ENCODE measurements at regions not wholly inside any gene's neighbourhood (a gene's known extent, or its start where the extent isn't known, plus 50 kb on each side); places are given as distances from the start of the nearest gene placed in this dataset.
"Not testable (repeated sequence)": the region's sequence is repeated elsewhere in the genome, so short reads cannot be mapped to it uniquely, and the experiment has no call there.

DNA sequence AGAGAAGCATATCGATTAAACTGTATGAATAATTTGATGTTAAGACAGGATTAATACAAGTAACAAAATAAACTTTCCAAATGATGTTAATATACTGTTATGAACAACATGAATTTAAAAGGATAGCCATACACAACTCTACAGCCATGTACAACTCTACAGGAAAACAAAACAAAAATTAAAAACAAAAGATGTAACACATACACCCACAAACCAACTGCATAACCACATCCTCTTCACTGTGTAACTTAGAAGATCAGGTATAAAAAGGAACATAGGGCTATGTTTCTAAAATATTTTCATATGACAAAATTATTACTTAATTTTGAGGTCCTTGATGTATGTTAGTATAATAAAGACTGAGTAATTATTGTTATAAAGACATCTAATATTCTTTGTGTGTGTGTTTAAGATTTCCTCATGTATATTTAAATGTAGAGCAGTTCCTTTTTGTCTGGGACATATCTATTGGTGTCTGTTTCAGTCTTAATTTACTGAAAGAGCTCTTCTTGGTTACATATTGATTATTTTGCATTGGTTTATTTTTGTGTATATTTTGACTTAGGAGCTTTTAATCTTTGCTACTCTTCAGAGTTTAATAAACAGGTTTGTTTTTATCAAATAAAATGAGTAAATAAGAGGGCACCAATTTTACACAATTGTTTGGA is 966.8 kb upstream of the CTNND2 start:
- ATAC-seq (peak; percentile 39), DNase-seq (peak; percentile 23)
- Mint-ChIP-seq H3K4me3 (no peak overlapping the region), H3K9me3 (ENCODE audit: insufficient read depth) (peaks cover 20% of the 10 kb centered on the region), H3K36me3 (ENCODE audit: low read depth) (no peaks in the 10 kb centered on the region), H3K27ac (peak overlapping the region; percentile 49), H3K4me1 (ENCODE audit: low read depth) (peaks cover 10% of the 10 kb centered on the region), H3K27me3 (ENCODE audit: low read depth) (no peaks in the 10 kb centered on the region)
- ChIA-PET CTCF (no interaction called here), POLR2A (no interaction called here)

DNA sequence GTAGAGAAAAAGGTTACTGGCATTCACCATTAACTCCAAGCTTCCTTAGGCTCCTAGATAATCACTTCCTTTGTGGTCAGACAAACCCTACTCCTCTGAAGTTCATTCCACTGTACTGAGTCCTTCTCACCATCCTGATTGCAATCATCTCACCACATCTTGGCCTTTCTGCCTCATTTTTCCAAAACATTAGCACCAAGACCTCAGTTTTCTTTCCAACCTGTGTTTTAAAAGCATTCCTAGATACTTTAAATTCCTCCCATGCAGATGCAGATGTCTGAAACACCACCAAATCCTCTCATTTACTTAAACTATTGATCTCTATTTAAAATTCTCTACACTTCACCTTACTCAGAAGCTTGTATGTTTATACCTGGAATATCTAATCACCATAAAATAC is 961.3 kb upstream of the CTNND2 start:
- ChIA-PET CTCF (no interaction called here), POLR2A (no interaction called here)
- DNase-seq = no peak
- H3K36me3 Mint-ChIP-seq (ENCODE audit: low read depth) = no peaks in the 10 kb centered on the region
- ATAC-seq = no peak
- no peak overlapping the region for H3K27ac Mint-ChIP-seq
- peaks cover 2% of the 10 kb centered on the region for H3K4me1 Mint-ChIP-seq (ENCODE audit: low read depth)
- no peaks in the 10 kb centered on the region for H3K27me3 Mint-ChIP-seq (ENCODE audit: low read depth)
- H3K9me3 Mint-ChIP-seq (ENCODE audit: insufficient read depth) = peaks cover 5% of the 10 kb centered on the region
- H3K4me3 Mint-ChIP-seq = no peak overlapping the region

DNA sequence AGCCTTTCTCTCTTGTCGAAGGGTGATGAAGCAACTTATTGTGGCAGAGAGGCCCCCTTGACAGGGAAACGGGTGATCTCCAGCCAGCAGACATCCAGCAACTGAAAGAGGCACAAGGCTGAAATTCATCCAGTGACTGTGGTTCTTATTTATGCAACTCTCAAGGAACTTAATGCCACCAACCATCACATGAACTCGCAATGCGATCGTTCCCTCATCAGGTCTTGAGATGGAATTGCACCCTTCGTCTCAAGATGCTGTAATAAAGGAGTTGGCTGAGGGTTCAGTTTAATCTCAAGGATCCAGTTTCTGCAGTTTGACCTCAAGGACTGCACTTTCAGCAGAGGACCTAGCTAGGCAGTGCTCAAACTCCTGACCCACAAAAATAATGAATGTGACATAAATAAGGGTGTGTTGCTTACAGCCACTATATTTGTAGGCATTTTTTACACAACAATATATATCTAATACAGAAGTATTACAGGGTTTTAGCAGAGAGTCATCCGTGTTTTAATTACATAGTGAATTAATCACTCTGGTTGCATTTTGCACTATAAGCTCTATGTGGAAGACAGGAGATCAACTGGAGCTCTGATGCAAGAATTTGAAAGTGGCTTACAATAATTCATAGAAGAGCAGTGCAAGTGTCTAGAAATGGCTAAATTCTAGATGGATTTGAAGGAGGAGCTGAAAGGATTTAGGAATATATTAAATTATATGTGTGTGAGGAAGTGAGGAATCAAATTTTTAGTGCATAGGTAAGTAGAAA is 957.8 kb upstream of the CTNND2 start:
- ChIA-PET POLR2A (no interaction called here), CTCF (no interaction called here)
- H3K4me3 Mint-ChIP-seq = no peak overlapping the region
- H3K9me3 Mint-ChIP-seq (ENCODE audit: insufficient read depth) = peaks cover 14% of the 10 kb centered on the region
- ATAC-seq (no peak), DNase-seq (no peak)
- H3K27me3 Mint-ChIP-seq (ENCODE audit: low read depth) = no peaks in the 10 kb centered on the region
- no peaks in the 10 kb centered on the region for H3K4me1 Mint-ChIP-seq (ENCODE audit: low read depth)
- H3K36me3 Mint-ChIP-seq (ENCODE audit: low read depth) = no peaks in the 10 kb centered on the region
- H3K27ac Mint-ChIP-seq = no peak overlapping the region

DNA sequence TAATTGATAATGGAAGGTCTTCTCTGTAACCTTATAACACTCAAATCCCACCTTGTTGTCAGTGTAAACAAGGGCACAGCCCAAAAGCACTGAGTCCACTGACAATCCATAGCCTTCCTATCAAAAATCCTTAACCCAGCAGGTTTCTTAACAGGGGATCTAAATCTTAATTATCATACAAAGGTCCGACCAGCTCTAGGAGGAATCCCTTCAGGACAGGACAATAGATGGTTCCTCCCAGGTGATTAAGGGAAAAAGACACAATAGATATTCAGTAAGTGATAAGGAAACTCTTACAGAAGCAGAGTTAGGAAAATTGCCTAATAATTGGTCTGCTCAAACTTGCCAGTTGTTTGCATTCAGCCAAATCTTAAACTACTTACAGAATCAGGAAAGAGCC is 951.9 kb upstream of the CTNND2 start:
- H3K27me3 Mint-ChIP-seq (ENCODE audit: low read depth); H3K4me3 Mint-ChIP-seq; H3K27ac Mint-ChIP-seq; ATAC-seq; H3K36me3 Mint-ChIP-seq (ENCODE audit: low read depth); H3K4me1 Mint-ChIP-seq (ENCODE audit: low read depth); POLR2A ChIA-PET; CTCF ChIA-PET; DNase-seq: not testable (repeated sequence)
- H3K9me3 Mint-ChIP-seq (ENCODE audit: insufficient read depth) = peaks cover 15% of the 10 kb centered on the region

DNA sequence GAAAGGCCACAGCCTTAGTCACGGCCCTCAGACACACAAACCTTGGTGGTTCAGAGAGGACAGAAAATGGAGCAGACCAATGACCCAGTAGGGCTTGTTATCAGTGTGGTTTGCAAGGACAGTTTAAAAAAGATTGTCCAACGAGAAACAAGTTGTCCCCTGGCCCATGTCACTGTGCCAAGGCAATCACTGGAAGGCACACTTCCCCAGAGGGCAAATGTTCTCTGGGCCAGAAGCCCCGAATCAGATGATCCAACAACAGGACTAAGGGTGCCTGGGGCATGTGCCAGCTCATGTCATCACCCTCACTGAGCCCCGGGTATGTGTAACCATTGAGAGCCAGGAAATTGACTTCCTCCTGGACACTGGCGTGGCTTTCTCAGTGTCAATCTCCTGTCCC is 950.1 kb upstream of the CTNND2 start:
- no peak for ATAC-seq
- Mint-ChIP-seq H3K27ac (no peak overlapping the region), H3K9me3 (ENCODE audit: insufficient read depth) (peaks cover 15% of the 10 kb centered on the region), H3K4me3 (no peak overlapping the region), H3K27me3 (ENCODE audit: low read depth) (no peaks in the 10 kb centered on the region), H3K36me3 (ENCODE audit: low read depth) (no peaks in the 10 kb centered on the region), H3K4me1 (ENCODE audit: low read depth) (no peaks in the 10 kb centered on the region)
- POLR2A ChIA-PET = no interaction called here
- DNase-seq = no peak
- CTCF ChIA-PET = no interaction called here

DNA sequence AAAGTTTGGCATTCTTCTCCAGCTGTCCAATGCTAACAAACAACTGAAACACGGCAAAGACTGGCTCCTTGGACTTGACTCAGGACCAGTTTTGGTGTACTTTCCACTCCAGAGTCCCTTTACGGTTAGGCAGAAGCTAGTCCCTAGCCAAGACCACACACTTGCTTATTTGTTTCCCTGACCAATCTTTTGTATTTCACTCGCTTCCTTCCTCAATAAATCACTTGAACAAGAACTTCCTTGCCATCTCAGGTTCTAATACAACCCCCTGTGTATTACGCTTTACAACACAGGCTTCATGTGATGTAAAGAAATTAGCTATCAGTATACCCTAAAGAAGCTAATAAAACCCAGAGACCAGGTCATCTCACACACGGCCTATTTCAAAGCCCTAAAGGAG is 947.5 kb upstream of the CTNND2 start:
- H3K27me3 Mint-ChIP-seq (ENCODE audit: low read depth) = no peaks in the 10 kb centered on the region
- H3K36me3 Mint-ChIP-seq (ENCODE audit: low read depth) = no peaks in the 10 kb centered on the region
- ATAC-seq = no peak
- DNase-seq = no peak
- H3K9me3 Mint-ChIP-seq (ENCODE audit: insufficient read depth) = peaks cover 6% of the 10 kb centered on the region
- POLR2A ChIA-PET = no interaction called here
- no peak overlapping the region for H3K27ac Mint-ChIP-seq
- no peak overlapping the region for H3K4me3 Mint-ChIP-seq
- H3K4me1 Mint-ChIP-seq (ENCODE audit: low read depth) = no peaks in the 10 kb centered on the region
- CTCF ChIA-PET = no interaction called here

DNA sequence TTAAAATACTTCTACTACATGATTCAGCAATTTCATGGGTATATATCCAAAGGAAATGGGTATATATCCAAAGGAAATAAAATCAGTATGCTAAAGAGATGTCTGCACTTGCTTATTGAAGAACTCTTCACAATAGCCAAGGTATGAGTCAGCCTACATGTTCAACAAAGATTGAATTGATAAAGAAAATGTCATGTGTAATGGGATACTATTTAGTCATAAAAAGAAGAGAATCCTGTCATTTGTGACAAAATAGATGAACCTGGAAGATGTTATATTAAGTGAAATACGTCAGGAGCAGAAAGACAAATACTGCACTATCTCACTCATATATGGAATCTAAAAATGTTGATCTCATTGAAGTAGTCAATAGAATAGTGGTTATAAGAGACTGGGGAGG is 944.5 kb upstream of the CTNND2 start:
- H3K27me3 Mint-ChIP-seq (ENCODE audit: low read depth) = no peaks in the 10 kb centered on the region
- H3K4me3 Mint-ChIP-seq = no peak overlapping the region
- no peak for DNase-seq
- no peak overlapping the region for H3K27ac Mint-ChIP-seq
- H3K36me3 Mint-ChIP-seq (ENCODE audit: low read depth) = no peaks in the 10 kb centered on the region
- peaks cover 3% of the 10 kb centered on the region for H3K9me3 Mint-ChIP-seq (ENCODE audit: insufficient read depth)
- no peak for ATAC-seq
- ChIA-PET CTCF (no interaction called here), POLR2A (no interaction called here)
- no peaks in the 10 kb centered on the region for H3K4me1 Mint-ChIP-seq (ENCODE audit: low read depth)

DNA sequence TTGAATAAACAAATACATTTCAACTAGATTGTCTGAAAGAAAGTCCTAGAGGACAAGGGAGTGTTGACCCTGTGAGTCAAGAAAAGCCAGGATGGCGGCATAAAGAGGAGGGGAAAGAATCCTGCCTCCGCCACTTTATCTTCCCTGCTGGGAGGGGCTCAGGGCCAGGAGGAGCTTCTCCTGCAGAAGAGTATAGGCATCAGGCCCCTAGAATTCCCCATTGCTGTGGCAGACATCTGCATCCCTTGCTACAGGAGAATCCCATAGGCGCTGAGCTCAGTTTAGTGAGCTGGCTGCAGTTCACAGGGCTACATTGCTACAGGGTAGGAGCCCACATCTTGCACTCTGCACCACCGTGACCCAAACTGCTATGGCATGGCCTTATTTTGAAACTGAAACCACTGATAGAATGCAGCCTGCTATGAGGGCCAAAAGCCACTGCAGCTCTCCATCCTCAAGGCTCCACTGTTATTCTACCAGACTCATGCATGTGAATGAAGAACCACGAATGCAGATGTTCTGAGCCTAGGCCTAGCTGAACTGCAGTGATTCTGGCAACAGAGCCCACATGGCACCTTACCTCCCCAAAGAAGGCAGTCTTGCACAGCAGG is 941.4 kb upstream of the CTNND2 start:
- no peak overlapping the region for H3K4me3 Mint-ChIP-seq
- CTCF ChIA-PET = no interaction called here

DNA sequence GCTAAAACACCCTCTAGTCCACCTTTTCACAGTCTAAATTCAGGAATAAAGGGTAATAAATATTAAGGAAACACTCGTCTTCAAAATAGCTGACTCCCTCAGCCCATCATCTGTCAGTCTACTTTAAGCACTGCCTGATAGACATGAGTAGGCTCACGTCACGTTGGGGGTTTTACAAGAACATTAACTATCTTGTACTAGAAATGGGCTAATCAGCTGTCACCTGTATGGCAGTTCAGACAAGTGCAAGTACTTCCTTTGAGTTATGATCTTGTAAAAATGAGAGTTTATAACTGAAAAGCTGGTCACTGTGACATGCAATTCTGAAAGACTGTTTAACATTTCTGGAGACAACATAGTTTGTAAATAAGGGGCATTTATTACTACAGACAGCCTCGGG is 936.7 kb upstream of the CTNND2 start:
- no peak for ATAC-seq
- H3K4me3 Mint-ChIP-seq = no peak overlapping the region
- no peaks in the 10 kb centered on the region for H3K4me1 Mint-ChIP-seq (ENCODE audit: low read depth)

More for the DNA sequence above, 941.4 kb upstream of the CTNND2 start:
- no peaks in the 10 kb centered on the region for H3K27me3 Mint-ChIP-seq (ENCODE audit: low read depth)
- no peaks in the 10 kb centered on the region for H3K4me1 Mint-ChIP-seq (ENCODE audit: low read depth)
- no peak for ATAC-seq
- no peak for DNase-seq
- POLR2A ChIA-PET = interaction anchor here (0.6 kb wide), 1 partner anchor 536 kb away, joined by 3 read pairs; no protein-coding TSS in a partner anchor
- no peak overlapping the region for H3K27ac Mint-ChIP-seq
- H3K9me3 Mint-ChIP-seq (ENCODE audit: insufficient read depth) = no peaks in the 10 kb centered on the region
- no peaks in the 10 kb centered on the region for H3K36me3 Mint-ChIP-seq (ENCODE audit: low read depth)

DNA sequence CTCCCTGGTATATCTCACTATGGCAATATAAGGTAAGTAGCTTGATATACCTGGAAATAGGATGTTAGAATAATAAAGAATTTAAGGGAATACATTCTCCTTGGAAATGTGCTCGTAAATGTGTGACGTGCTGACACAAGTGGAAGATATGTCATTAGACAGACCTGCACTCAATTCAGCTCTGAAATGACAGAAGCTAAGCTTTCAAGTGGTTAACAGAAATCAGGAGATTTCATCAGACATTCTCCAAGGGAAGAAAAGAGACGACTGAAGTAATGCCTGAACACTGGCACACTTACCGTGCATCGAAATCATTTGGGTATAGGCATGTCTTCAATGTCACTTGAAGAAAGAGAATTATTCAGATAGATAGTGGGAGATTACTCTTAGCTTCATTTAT is 933.3 kb upstream of the CTNND2 start:
- no peak for ATAC-seq
- DNase-seq = no peak
- ChIA-PET CTCF (interaction anchor here (0.8 kb wide), 1 partner anchor 79 kb away, joined by 3 read pairs; no protein-coding TSS in a partner anchor), POLR2A (no interaction called here)
- H3K27me3 Mint-ChIP-seq (ENCODE audit: low read depth) = no peaks in the 10 kb centered on the region
- H3K36me3 Mint-ChIP-seq (ENCODE audit: low read depth) = no peaks in the 10 kb centered on the region
- H3K27ac Mint-ChIP-seq = no peak overlapping the region
- H3K4me1 Mint-ChIP-seq (ENCODE audit: low read depth) = no peaks in the 10 kb centered on the region
- peaks cover 19% of the 10 kb centered on the region for H3K9me3 Mint-ChIP-seq (ENCODE audit: insufficient read depth)
- no peak overlapping the region for H3K4me3 Mint-ChIP-seq

More for the DNA sequence above, 936.7 kb upstream of the CTNND2 start:
- peaks cover 19% of the 10 kb centered on the region for H3K9me3 Mint-ChIP-seq (ENCODE audit: insufficient read depth)
- CTCF ChIA-PET = no interaction called here
- DNase-seq = no peak
- no peaks in the 10 kb centered on the region for H3K36me3 Mint-ChIP-seq (ENCODE audit: low read depth)
- H3K27ac Mint-ChIP-seq = no peak overlapping the region
- POLR2A ChIA-PET = no interaction called here
- no peaks in the 10 kb centered on the region for H3K27me3 Mint-ChIP-seq (ENCODE audit: low read depth)

DNA sequence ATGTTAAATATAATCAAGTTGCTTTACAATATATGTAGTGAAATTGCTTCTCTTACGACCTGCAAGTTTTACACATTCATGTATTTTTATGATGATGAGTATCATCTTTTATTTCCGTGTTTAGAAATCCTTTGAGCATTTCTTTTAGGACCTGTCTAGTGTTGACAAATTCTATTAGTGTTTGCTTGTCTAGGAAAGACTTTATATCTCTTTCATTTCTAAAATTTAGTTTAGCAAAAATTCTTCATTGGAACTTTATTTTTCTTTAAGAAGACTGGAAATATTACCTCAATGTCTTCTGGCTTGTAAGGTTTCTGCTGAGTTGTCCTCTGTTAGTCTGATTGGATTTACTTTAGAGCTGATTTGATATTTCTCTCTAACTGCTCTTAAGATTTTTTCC is 920.9 kb upstream of the CTNND2 start:
- Mint-ChIP-seq H3K4me3 (no peak overlapping the region), H3K36me3 (ENCODE audit: low read depth) (no peaks in the 10 kb centered on the region), H3K27ac (no peak overlapping the region), H3K9me3 (ENCODE audit: insufficient read depth) (peaks cover 38% of the 10 kb centered on the region), H3K27me3 (ENCODE audit: low read depth) (no peaks in the 10 kb centered on the region), H3K4me1 (ENCODE audit: low read depth) (no peaks in the 10 kb centered on the region)
- no peak for DNase-seq
- POLR2A ChIA-PET = no interaction called here
- CTCF ChIA-PET = no interaction called here
- no peak for ATAC-seq

DNA sequence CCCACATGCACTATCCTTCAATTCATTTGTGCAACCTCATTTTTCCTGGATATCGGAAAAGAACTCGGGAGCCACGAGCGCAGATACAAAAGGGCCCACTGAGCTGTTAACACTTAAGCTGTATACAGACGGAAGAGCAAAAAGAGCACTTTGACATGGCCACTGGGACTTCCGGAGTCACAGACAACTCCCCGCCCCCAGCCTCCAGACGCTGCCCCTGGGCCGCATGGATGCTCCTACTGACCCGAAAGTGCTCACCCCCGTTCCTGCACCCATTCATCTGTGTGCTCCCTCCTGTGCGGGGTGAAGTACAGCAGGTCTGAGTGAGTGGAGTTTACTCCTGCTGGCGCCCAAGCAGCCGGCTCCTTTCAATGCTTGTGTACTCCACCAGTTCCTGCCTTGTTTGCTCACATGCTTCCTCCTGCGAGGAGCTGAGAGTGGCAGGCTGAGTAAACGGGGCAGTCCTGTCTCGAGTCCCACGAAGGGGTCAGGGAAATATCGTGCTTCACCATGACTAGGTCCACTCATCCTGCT is 901.0 kb upstream of the CTNND2 start:
- ATAC-seq (no peak), DNase-seq (no peak)
- no peak overlapping the region for H3K4me3 Mint-ChIP-seq
- POLR2A ChIA-PET = no interaction called here
- no peaks in the 10 kb centered on the region for H3K4me1 Mint-ChIP-seq (ENCODE audit: low read depth)
- no peaks in the 10 kb centered on the region for H3K36me3 Mint-ChIP-seq (ENCODE audit: low read depth)
- CTCF ChIA-PET = no interaction called here
- H3K27ac Mint-ChIP-seq = no peak overlapping the region
- no peaks in the 10 kb centered on the region for H3K27me3 Mint-ChIP-seq (ENCODE audit: low read depth)
- H3K9me3 Mint-ChIP-seq (ENCODE audit: insufficient read depth) = peaks cover 4% of the 10 kb centered on the region
